Astrocyte (in vitro differentiated cells and primary cell): ENCODE measurements at regions not wholly inside any gene's neighbourhood (a gene's known extent, or its start where the extent isn't known, plus 50 kb on each side); places are given as distances from the start of the nearest gene placed in this dataset.

Experiments used
- DNase-seq: peaks from one replicate; pipeline ENCODE4 v3.0.0-alpha.2; 2010; ENCODE audit warnings: low read depth
- FAIRE-seq: peaks from 2 replicates; lab custom pipeline; 2011; peaks lifted over from hg19 to GRCh38; lab: Jason Lieb, UNC
- H2AFZ ChIP-seq: 2 replicates; pipeline ENCODE4 v1.6.0; 2012; ENCODE audit warnings: low read depth, low read length, inconsistent platforms
- H3K27ac ChIP-seq: 2 replicates; pipeline ENCODE4 v1.5.1; 2011; ENCODE audit warnings: low read depth, low read length, inconsistent platforms
- H3K27me3 ChIP-seq: 2 replicates; pipeline ENCODE4 v1.6.0; 2011; ENCODE audit warnings: low read length, inconsistent platforms; ENCODE audit not compliant: insufficient read depth
- H3K36me3 ChIP-seq: 2 replicates; pipeline ENCODE4 v1.5.1; 2011; ENCODE audit warnings: low read length, inconsistent platforms; ENCODE audit not compliant: insufficient read depth
- H3K4me1 ChIP-seq: 2 replicates; pipeline ENCODE4 v1.5.1; 2011; ENCODE audit warnings: low read length, inconsistent platforms; ENCODE audit not compliant: insufficient read depth
- H3K4me2 ChIP-seq: 2 replicates; pipeline ENCODE4 v1.6.0; 2012; ENCODE audit warnings: low read length, inconsistent platforms
- H3K4me3 ChIP-seq: 2 replicates; pipeline ENCODE4 v1.5.1; 2011; ENCODE audit warnings: low read depth, mild to moderate bottlenecking, low read length, inconsistent platforms; ENCODE audit not compliant: insufficient read depth
- H3K79me2 ChIP-seq: 2 replicates; pipeline ENCODE4 v1.6.0; 2012; ENCODE audit warnings: mild to moderate bottlenecking, low read length, inconsistent platforms; ENCODE audit not compliant: insufficient read depth
- H3K9ac ChIP-seq: 2 replicates; pipeline ENCODE4 v1.6.0; 2012; ENCODE audit warnings: mild to moderate bottlenecking, low read length, inconsistent platforms
- H3K9me3 ChIP-seq: 2 replicates; pipeline ENCODE4 v1.5.1; 2012; ENCODE audit warnings: low read depth, mild to moderate bottlenecking, low read length, inconsistent platforms; ENCODE audit not compliant: insufficient read depth
- H4K20me1 ChIP-seq: 2 replicates; pipeline ENCODE4 v1.6.0; 2012; ENCODE audit warnings: low read length, inconsistent platforms; ENCODE audit not compliant: insufficient read depth
- H3K27ac Mint-ChIP-seq: one replicate; pipeline ENCODE4 v1.8.0; 2021; ENCODE audit warnings: mild to moderate bottlenecking, mixed read lengths; ENCODE audit not compliant: unreplicated experiment
- H3K27me3 Mint-ChIP-seq: one replicate; pipeline ENCODE4 v1.8.0; 2021; ENCODE audit warnings: low read depth, mixed read lengths; ENCODE audit not compliant: unreplicated experiment
- H3K36me3 Mint-ChIP-seq: one replicate; pipeline ENCODE4 v1.8.0; 2021; ENCODE audit warnings: low read depth, mixed read lengths; ENCODE audit not compliant: unreplicated experiment
- H3K4me1 Mint-ChIP-seq: one replicate; pipeline ENCODE4 v1.8.0; 2021; ENCODE audit warnings: low read depth, mixed read lengths; ENCODE audit not compliant: unreplicated experiment
- H3K4me3 Mint-ChIP-seq: one replicate; pipeline ENCODE4 v1.8.0; 2021; ENCODE audit warnings: mild to moderate bottlenecking, moderate library complexity, mixed read lengths; ENCODE audit not compliant: unreplicated experiment
- H3K9me3 Mint-ChIP-seq: one replicate; pipeline ENCODE4 v1.8.0; 2021; ENCODE audit warnings: mild to moderate bottlenecking, mixed read lengths; ENCODE audit not compliant: unreplicated experiment
- CTCF ChIP-seq: IDR thresholded peaks from 2 replicates; pipeline ENCODE4 v1.5.1; 2011; ENCODE audit warnings: low read depth, mild to moderate bottlenecking, inconsistent platforms, low read length, moderate library complexity; ENCODE audit not compliant: insufficient read depth
- EZH2 ChIP-seq: IDR thresholded peaks from 2 replicates; pipeline ENCODE4 v1.6.1; 2012; ENCODE audit warnings: mild to moderate bottlenecking, low read length, inconsistent platforms; ENCODE audit not compliant: insufficient read depth

- Histone ChIP-seq H3K79me2 (no peaks in the 10 kb centered on the region), H3K4me3 (peak overlapping the region; percentile 87), H3K27me3 (peaks cover 19% of the 10 kb centered on the region), H3K27ac (no peak overlapping the region), H2AFZ (peak overlapping the region; percentile 93), H3K4me2 (peak overlapping the region; percentile 99), H3K9me3 (peaks cover 4% of the 10 kb centered on the region), H4K20me1 (no peaks in the 10 kb centered on the region), H3K9ac (no peak overlapping the region), H3K4me1 (peaks cover 19% of the 10 kb centered on the region), H3K36me3 (no peaks in the 10 kb centered on the region)
- H3K4me1 Mint-ChIP-seq, result peaks cover 1% of the 10 kb centered on the region
- no peaks in the 10 kb centered on the region for H3K36me3 Mint-ChIP-seq
- peak overlapping the region; percentile 89 for H3K4me3 Mint-ChIP-seq
- FAIRE-seq, result no peak
- no peaks in the 10 kb centered on the region for H3K9me3 Mint-ChIP-seq
- DNase-seq, result no peak
- H3K27ac Mint-ChIP-seq, result no peak overlapping the region
- peaks cover 29% of the 10 kb centered on the region for H3K27me3 Mint-ChIP-seq
- TF ChIP-seq EZH2 (peak; percentile 67), CTCF (no peak)
These were observed 169.1 kb upstream of the PPP1R3A start for GRCh38 chr7:114087653-114088469.

DNA sequence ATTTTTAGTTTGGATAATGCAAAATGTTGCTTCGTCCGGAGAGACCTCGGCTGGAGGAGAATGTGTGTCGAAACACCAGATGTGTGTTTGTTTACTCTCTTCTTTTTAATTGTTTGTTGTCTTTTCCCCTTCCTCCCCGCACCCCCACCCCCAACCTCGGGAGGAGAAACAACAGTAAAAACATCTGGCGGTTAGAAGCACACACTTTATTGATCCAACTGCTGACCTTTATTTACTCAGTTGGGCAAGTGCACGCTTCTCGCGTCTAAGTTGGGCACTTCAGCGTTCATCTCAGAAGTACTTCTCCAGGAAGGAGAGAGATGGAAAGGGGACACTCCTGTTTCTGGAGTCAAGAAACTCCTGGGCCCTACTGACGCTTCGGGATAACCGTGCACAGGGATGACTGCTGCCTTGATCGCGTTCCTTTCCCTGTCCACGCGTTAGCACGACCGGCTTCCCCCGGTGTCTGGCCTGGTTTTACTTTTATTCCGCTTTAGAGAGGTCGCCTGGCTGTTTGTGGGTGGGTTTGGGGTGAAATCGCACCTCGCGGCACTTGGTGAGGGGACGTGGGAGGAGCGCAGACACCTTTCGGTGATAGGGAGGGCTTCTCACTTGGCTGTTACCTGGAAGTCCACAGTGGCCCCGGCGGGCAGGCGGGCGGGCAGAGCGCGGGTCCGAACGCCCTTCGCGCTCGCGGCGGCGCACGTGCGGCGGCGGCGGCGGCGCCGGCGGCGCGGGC, 168.3 kb upstream of the PPP1R3A start:
- H3K27me3 Mint-ChIP-seq, result peaks cover 32% of the 10 kb centered on the region
- Histone ChIP-seq H3K36me3 (no peaks in the 10 kb centered on the region), H2AFZ (peak overlapping the region; percentile 93), H3K9ac (peak overlapping the region; percentile 79), H3K27me3 (peaks cover 27% of the 10 kb centered on the region), H3K79me2 (no peaks in the 10 kb centered on the region), H3K9me3 (peaks cover 4% of the 10 kb centered on the region), H4K20me1 (no peaks in the 10 kb centered on the region), H3K27ac (no peak overlapping the region), H3K4me1 (peaks cover 23% of the 10 kb centered on the region), H3K4me3 (peak overlapping the region; percentile 87), H3K4me2 (peak overlapping the region; percentile 99)
- peak; percentile 25 for DNase-seq
- no peaks in the 10 kb centered on the region for H3K36me3 Mint-ChIP-seq
- TF ChIP-seq CTCF (no peak), EZH2 (peak; percentile 76)
- peaks cover 2% of the 10 kb centered on the region for H3K4me1 Mint-ChIP-seq
- H3K4me3 Mint-ChIP-seq, result peak overlapping the region; percentile 96
- peak overlapping the region; percentile 81 for H3K27ac Mint-ChIP-seq
- no peak for FAIRE-seq
- no peaks in the 10 kb centered on the region for H3K9me3 Mint-ChIP-seq

- H3K27me3 ChIP-seq, result peaks cover 28% of the 10 kb centered on the region
- Mint-ChIP-seq H3K27ac (peak overlapping the region; percentile 81), H3K4me3 (peak overlapping the region; percentile 96), H3K27me3 (peaks cover 32% of the 10 kb centered on the region), H3K9me3 (no peaks in the 10 kb centered on the region), H3K36me3 (no peaks in the 10 kb centered on the region), H3K4me1 (peaks cover 2% of the 10 kb centered on the region)
- H2AFZ ChIP-seq, result peak overlapping the region; percentile 86
- DNase-seq, result no peak
- no peak overlapping the region for H3K27ac ChIP-seq
- H3K79me2 ChIP-seq, result no peaks in the 10 kb centered on the region
- TF ChIP-seq CTCF (no peak), EZH2 (no peak)
- peaks cover 23% of the 10 kb centered on the region for H3K4me1 ChIP-seq
- H3K4me2 ChIP-seq, result peak overlapping the region; percentile 99
- no peaks in the 10 kb centered on the region for H4K20me1 ChIP-seq
- peaks cover 4% of the 10 kb centered on the region for H3K9me3 ChIP-seq
- no peak for FAIRE-seq
- H3K36me3 ChIP-seq, result no peaks in the 10 kb centered on the region
- H3K9ac ChIP-seq, result peak overlapping the region; percentile 79
- H3K4me3 ChIP-seq, result peak overlapping the region; percentile 87
These were observed 167.7 kb upstream of the PPP1R3A start for GRCh38 chr7:114086537-114086913.
